Hematopoietic multipotent progenitor cell (in vitro differentiated cells): ENCODE measurements at regions not wholly inside any gene's neighbourhood (a gene's known extent, or its start where the extent isn't known, plus 50 kb on each side); places are given as distances from the start of the nearest gene placed in this dataset.
A peak's percentile ranks its signal among the peaks of the same experiment; 100 is the strongest.

Experiments
- DNase-seq, 3 donors: peaks; one replicate each; pipeline ENCODE4 v3.0.0-alpha.2; 2011 to 2015; ENCODE audit warnings: low read depth in 2 of 3, low spot score in 2 of 3

GRCh38 chr3:194832346-194833104 is 146.8 kb downstream of the FAM43A start:
- DNase-seq: no peak

- no peak for DNase-seq
These were observed 147.6 kb downstream of the FAM43A start for GRCh38 chr3:194833114-194833910.

- DNase-seq: no peak
These were observed 151.0 kb downstream of the FAM43A start for GRCh38 chr3:194836661-194837060.

GRCh38 chr3:194837457-194838127 is 151.9 kb downstream of the FAM43A start:
- no peak for DNase-seq

GRCh38 chr3:194838236-194838635 is 152.6 kb downstream of the FAM43A start:
- no peak for DNase-seq

- no peak for DNase-seq
These were observed 155.2 kb downstream of the FAM43A start for GRCh38 chr3:194840661-194841514.

- no peak for DNase-seq
These were observed 155.8 kb downstream of the FAM43A start for GRCh38 chr3:194841515-194841841.

- no peak for DNase-seq
These were observed 157.9 kb downstream of the FAM43A start for GRCh38 chr3:194843556-194843955.

- no peak for DNase-seq
These were observed 158.4 kb downstream of the FAM43A start for GRCh38 chr3:194844046-194844445.

GRCh38 chr3:194849166-194849875 is 163.6 kb downstream of the FAM43A start:
- DNase-seq: no peak

- DNase-seq: no peak
These were observed 165.6 kb downstream of the FAM43A start for GRCh38 chr3:194851254-194851653.

- DNase-seq: no peak
These were observed 166.3 kb downstream of the FAM43A start for GRCh38 chr3:194851941-194852340.

- DNase-seq: no peak
These were observed 166.7 kb downstream of the FAM43A start for GRCh38 chr3:194852345-194852744.

- peak in 1 of 3 donors; percentile 24 for DNase-seq
These were observed 167.3 kb downstream of the FAM43A start for GRCh38 chr3:194852831-194853508.

- DNase-seq: no peak
These were observed 168.5 kb downstream of the FAM43A start for GRCh38 chr3:194854206-194854605.

GRCh38 chr3:194854659-194855390 is 169.1 kb downstream of the FAM43A start:
- DNase-seq: no peak

- no peak for DNase-seq
These were observed 170.6 kb downstream of the FAM43A start for GRCh38 chr3:194856296-194856695.

GRCh38 chr3:194857469-194858113 is 171.9 kb downstream of the FAM43A start:
- no peak for DNase-seq
